Esophagus squamous epithelium (tissue), 4 donors: ENCODE measurements at regions not wholly inside any gene's neighbourhood (a gene's known extent, or its start where the extent isn't known, plus 50 kb on each side); places are given as distances from the start of the nearest gene placed in this dataset.

Experiments used
- CTCF ChIP-seq, 6 experiments: fragments of 450-650 bp in 4 of 6; fragments of 200-600 bp in 2 of 6; sonication (generic) in 2 of 6; IDR thresholded peaks; one replicate each; pipeline ENCODE4 v1.5.1; 2016 to 2019; ENCODE audit warnings: antibody characterized with exemption in 6 of 6, mild to moderate bottlenecking in 4 of 6, moderate library complexity in 4 of 6
- POLR2A ChIP-seq, 4 donors: fragments of 450-650 bp; IDR thresholded peaks; one replicate each; pipeline ENCODE4 v1.6.1; 2017; ENCODE audit warnings: antibody characterized with exemption in 4 of 4, mild to moderate bottlenecking in 4 of 4, moderate library complexity in 3 of 4

DNA sequence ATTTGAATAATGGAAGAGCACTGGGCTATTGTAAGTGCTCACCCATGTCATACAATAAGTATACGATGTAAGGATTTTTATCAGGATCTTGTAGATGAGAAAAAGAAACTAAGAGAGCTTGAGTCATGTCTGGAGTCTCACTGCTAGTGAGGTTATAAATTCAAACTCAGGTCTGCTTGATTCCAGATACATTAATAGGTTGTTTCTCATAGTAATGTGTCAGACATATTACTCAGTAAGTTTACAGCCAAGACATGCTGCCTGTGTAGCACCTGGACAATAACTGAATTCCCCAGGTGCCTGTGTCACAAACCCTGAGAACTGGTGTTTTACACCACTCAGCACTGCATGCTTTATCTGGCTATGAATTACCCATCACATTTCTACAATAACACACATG is 216.9 kb upstream of the LRP1B start:
- TF ChIP-seq CTCF (IDR thresholded peaks at IDR 0.05) = no peak
- TF ChIP-seq POLR2A (IDR thresholded peaks at IDR 0.05) = no peak
